GM21447 (cell line): ENCODE measurements at regions not wholly inside any gene's neighbourhood (a gene's known extent, or its start where the extent isn't known, plus 50 kb on each side); places are given as distances from the start of the nearest gene placed in this dataset.
"Not testable (repeated sequence)": the region's sequence is repeated elsewhere in the genome, so short reads cannot be mapped to it uniquely, and the experiment has no call there.

Experiments used
- ATAC-seq: cut with Tn5 transposase; IDR thresholded peaks from one replicate; pipeline ENCODE4 v1.9.1; 2021; ENCODE audit not compliant: unreplicated experiment

DNA sequence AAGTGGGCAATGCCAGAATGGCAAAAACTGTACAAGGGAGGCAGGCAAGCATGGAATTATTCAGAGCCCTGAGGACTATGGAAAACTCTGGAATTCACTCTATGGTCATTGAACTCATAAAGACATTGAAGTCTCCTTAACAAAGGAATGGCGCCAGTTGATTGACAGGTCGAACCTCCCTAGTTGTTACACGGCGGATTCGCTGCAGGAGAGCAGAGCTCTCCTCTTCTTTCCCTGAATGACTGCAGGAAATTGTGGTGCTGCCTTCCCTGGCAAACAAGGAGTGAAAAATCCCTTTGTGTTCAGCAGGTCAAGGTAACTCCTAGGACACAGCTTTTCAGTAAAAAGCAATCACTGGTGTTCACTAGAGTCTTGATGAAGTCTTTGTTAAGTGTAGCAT lies 732.8 kb upstream of the FRG1 start:
- ATAC-seq: no peak

DNA sequence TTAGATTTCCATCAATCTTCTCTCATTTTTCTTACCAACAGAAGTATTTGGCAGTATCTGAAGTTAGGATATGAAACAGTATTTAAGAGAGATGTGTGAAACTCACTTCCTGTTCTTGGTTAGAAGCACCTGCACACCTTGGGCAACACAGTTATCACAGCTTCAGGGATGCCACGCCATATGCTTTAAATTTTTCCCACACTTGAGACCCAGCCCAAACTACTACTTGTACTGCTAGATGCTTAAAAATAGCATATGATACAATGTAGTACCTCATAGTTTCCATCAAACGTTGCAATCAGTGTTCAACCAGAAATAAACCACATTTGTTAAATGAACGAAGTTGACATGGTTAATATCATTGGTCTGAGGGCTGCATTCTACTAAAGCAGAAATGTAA lies 725.1 kb upstream of the FRG1 start:
- no peak for ATAC-seq

DNA sequence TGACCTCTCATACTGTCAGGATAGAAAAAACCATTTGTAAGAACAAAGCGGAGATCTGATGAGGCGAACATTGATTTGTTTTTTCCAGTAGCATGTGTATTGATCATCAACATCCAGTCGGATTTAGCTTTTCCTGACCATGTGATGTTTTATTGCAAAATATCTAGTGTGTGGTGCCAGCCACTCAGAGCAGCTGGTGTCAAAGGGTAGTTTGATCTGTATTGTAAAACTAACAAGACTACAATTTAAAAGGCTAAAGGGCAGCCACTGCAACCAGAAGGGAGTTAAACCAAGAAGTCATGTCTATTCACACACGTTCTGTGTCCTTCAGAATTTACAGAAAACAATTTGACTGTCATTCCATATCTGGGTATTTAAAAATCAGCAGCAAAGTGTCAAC lies 719.0 kb upstream of the FRG1 start:
- ATAC-seq: no peak

DNA sequence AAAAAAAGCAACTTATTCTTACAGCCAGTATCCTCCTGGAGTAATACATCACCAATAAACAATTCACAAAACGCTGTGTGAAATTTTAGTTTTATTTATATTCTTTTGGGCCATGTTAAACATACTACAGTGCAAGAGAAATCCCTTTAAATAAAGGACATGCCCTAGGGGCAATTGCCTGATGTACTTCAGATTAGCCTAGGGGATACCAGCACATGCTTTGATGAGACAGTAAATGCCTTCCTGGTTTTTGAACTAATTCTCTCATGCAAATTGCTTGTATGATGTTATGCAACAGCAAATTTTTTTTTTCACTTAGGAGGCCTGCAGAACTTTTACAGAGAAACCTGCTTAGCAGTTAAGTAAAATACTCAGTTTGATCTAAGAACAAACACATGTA lies 711.9 kb upstream of the FRG1 start:
- ATAC-seq: no peak

DNA sequence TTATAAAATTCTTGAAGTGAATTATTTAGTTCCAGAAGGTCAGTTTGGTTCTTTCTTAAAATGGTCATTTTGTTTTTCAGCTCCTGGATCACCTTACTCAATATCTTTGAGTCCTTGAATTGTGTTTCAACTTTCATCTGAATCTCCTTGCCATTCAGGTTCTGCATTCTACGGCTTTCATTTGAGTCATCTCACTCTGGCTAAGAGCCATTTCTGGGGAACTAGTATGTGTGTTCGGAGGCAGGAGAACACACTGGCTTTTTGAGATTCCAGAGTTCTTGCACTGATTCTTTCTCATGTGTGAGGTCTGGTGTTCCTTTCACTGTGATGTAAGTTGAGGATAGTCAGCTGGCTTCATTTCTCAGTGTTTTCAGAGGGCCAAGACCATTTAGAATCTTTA lies 708.4 kb upstream of the FRG1 start:
- no peak for ATAC-seq

DNA sequence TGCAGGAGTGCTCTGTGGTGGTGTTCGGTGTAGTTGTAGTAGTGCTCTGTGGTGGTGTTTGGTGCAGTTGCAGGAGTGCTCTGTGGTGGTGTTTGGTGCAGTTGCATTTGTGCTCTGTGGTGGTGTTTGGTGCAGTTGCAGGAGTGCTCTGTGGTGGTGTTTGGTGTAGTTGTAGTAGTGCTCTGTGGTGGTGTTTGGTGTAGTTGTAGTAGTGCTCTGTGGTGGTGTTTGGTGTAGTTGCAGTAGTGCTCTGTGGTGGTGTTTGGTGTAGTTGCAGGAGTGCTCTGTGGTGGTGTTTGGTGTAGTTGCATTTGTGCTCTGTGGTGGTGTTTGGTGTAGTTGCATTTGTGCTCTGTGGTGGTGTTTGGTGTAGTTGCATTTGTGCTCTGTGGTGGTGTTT lies 706.9 kb upstream of the FRG1 start:
- ATAC-seq: not testable (repeated sequence)

DNA sequence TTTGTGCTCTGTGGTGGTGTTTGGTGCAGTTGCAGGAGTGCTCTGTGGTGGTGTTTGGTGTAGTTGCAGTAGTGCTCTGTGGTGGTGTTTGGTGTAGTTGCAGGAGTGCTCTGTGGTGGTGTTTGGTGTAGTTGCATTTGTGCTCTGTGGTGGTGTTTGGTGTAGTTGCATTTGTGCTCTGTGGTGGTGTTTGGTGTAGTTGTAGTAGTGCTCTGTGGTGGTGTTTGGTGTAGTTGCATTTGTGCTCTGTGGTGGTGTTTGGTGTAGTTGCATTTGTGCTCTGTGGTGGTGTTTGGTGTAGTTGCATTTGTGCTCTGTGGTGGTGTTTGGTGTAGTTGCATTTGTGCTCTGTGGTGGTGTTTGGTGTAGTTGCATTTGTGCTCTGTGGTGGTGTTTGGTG lies 705.7 kb upstream of the FRG1 start:
- ATAC-seq: not testable (repeated sequence)

DNA sequence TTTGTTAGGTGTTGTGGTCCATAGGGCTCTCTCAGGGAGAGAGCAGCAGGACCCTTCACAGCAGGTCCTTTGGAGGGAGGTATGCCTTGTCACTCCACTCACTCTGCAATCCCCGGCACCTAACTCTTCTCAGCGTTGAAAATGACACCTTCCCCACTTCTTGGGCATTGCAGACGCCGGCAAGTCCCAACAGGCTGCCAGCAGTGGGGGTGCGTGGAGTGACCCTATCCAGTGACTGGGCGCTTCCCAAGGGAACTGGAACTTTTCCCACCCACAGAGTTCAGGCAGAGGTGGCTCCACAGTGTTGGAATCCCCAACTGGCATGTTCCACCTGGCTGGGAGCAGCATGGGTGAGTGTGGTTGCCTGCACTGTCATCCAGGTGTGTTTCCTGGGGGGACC lies 705.1 kb upstream of the FRG1 start:
- ATAC-seq: no peak

DNA sequence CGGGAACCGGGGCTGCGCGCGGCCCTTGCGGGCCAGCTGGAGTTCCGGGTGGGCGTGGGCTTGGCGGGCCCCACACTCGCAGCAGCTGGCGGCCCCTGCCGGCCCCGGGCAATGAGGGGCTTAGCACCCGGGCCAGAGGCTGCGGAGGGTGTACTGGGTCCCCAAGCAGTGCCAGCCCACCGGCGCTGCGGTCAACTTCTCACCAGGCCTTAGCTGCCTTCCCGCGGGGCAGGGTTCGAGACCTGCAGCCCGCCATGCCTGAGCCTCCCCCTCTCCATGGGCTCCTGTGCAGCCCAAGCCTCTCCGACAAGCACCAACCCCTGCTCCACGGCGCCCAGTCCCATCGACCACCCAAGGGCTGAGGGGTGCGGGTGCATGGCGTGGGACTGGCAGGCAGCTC lies 704.4 kb upstream of the FRG1 start:
- not testable (repeated sequence) for ATAC-seq

DNA sequence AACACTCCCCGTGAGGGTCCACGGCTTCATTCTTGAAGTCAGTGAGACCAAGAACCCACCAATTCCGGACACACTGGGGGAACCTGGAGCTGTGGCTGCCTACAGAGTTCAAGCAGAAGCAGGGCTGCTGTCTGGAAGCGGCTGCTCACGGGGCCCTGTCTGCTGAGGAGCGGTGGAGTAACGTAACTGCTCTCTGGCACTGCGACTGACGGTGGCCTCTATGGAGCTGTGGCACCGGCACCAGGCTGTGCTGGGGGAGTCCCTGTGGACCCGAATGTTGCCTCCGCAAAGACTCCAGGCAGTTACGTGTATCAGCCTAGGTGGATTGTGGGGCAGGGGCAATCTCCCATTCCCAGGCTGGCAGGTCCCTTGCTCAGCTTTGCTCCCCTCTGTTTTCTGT lies 703.3 kb upstream of the FRG1 start:
- no peak for ATAC-seq

DNA sequence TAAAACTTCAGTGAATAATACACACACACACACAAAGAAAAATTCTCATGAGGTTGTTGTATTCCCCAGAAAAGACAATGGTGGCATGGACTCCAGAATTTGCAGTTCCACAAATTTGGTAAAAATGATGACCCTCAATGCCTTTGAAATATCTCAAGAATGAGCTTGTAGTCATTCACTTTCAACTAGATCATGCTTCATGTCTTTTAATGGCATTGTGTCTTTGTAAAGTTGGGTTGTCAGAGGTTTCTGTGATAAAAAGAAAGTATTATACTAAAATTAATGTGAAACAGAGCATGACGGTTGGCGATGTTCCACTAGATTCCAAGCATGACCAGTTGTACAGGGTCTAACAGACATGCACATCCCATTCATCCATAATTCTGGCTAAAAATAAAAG lies 685.0 kb upstream of the FRG1 start:
- ATAC-seq: no peak

DNA sequence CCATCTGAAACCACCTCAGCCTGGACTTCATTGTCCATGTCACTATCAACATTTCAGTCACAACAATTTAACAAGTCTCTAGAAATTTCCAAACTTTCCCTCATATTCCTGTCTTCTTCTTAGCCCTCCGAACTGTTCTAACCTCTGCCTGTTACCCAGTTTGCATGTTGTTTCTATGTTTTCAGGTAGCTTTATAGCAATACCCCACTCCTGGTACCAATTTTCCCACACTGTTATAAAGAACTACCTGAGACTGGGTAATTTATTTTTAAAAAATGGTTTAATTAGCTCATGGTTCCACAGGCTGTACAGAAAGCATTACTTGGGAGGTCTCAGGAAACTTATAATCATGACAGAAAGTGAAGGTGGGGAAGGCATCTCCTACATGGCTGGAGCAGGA lies 679.2 kb upstream of the FRG1 start:
- no peak for ATAC-seq

DNA sequence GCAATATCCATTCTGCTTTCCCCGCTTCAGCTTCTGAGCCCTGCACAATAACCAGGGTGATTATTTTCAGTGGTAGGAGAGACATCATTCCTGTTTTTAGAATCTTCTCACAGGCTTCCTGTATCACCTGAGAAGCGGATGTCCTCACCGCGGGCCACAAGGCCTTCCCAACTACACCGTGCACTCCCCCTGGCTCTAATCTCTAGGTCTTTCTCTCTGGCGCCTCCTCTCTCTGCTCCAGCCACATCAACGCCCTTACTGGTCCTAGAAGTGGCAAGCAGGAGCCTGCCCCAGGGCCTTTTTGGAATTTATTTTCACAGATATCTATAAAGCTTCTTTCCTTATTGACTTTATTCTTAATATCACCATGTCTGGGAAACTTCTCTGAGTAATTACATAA lies 675.2 kb upstream of the FRG1 start:
- no peak for ATAC-seq

DNA sequence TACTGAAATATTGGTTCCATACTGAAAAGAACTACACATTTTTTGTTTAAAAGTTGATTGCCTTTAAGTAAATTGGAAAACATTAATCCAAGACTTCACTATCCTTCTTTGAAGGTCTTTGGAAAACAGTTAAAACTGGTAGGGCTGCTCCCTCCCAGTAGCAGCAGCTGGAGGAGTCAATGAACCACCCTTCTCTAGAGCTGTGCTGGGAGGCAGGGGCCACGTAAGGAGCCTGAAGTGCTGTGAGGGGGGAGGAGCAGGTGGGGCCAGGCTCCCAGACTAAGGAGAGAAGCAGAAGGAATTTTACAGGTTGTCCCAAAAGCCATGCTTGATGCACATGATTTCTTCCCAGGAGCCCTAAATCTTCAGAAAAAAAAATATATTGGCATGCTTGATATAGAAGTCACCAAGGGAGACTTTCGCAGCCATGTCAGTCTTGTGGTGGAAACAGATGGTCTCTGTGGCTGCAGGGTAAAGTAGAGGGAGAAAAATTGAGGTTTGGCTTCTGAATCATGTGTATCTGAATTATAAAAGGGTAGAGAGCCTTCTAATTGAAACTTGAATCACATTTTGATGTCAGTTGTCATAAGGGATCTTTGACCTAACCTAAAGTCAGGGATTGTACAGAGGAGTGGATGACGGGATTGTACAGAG lies 673.2 kb upstream of the FRG1 start:
- ATAC-seq: no peak

DNA sequence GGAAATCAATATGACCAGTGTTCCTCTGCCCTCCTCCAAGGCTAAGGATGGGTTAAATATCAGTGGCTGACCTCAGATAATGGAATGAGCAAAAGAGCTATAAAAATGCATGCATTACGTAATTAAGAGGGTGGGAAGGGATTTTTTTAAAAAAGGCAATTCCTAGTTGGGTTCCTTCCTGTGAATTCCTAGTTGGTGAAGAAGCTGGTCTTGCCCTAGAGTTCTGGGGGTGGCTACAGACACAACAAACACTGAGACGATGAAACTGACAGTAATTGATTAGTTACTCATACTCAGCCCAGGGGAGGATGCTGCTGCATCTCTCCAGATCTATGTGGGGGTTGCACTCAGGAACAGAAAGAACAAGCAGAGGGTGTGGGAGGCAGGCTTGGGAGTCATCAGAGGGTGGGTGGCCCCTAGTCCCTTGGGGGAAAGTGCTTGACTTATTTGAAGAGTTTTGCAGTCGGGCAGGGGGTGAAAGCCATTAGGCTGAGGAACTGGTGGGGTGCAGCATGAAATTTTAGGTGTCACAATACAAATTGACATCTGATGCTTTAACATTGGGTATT lies 662.0 kb upstream of the FRG1 start:
- ATAC-seq: no peak

DNA sequence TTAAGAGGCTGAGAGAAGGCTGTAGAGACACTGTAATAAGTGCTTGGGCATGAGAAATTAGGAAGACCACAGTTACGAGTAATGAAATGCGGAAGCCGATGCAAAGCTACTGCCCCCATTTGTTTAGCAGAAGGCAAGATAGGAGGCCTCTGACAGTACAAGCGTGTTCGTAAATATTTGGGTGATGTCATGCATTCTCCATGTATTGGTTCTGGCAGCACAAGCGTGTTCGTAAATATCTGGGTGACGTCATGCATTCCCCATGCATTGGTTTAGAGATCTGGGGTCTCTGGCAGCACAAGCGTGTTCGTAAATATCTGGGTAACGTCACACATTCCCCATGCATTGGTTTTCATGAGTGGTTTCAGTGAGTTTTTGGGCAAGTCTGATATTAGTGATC lies 661.5 kb upstream of the FRG1 start:
- ATAC-seq: no peak

DNA sequence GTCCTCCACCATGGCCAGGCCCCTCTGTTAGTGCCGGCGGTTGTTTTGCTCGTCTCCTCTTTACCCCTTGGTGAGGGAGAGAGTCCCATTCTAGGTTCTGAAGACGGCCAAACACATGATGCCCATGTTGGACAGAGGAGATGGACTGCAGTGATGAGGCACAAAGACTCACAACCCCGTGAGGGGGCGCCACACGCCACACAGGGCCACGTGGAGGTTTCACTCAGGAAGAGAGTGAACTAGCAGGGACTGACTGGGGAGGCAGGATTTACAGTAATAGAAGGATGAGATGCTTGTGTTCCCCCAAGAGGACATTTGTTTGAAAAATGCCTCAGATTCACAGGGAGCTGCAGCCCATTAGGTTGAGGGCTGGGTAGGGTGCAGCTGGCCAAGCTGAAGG lies 655.3 kb upstream of the FRG1 start:
- ATAC-seq: no peak

DNA sequence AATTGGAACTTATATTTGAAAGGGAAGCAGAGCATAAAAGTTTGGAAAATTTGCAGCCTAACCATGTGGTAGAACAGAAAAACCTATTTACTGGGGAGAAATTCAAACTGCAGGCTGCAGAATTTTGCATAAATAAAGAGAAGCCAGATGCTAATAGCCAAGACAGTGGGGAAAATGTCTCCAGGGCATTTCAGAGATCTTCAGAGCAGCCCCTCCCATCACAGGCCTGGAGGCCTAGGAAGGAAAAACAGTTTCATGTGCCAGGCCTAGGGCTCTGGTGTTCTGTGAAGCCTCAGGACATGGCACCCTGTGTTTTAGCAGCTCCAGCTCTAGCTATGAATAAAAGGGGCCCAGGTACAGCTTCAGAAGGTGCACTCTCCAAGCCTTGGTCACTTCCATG lies 648.7 kb upstream of the FRG1 start:
- no peak for ATAC-seq

DNA sequence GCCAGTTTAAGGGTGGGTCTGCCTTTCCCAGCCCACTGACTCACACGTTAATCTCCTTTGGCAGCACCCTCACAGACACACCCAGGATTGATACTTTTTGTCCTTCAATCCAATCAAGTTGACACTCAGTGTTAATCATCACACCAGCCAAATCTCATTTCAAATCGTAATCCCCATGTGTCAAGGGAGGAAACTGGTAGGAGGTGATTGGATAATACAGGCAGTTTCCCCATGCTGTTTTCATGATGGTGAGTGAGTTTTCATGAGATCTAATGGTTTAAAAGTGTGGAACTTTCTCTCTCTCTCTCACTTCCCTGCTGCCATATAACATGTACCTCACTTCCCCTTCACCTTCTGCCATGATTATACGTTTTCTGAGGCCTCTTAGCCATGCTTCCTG lies 647.2 kb upstream of the FRG1 start:
- no peak for ATAC-seq

DNA sequence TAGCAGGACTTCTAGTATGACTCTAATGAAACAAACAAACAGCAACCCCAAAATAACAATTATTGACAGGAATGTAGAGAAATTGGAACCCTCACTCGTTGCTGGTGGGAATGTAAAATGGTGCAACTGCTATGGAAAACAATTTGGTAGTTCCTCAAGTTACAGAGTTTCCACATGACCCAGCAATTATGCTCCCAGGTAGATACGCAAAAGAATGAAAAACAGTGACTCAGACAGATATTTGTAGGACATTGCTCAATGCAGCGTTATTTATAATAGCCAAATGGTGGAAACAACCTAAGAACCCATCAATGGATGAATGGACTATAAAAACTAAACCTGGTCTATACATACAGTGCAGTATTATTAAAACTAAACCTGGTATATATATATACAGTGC lies 646.1 kb upstream of the FRG1 start:
- no peak for ATAC-seq

DNA sequence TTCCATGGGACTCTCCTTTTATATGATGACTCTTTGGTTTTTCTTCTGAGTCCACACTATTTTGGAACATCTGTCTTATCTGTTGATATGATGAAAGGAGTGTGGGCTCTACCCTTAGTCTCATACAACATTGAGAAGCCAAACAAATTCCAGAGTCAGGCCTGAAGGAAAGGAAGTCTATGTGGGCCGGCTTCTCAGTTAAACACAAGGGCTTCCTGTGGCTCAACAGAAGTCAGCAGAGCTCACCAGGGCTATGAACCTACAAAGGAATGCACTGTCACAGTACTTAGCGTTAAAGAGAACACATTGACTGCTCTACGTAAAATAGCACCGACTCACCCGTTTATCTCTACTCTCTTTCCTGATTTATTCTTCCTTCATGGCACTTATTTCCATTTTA lies 641.0 kb upstream of the FRG1 start:
- ATAC-seq: no peak

DNA sequence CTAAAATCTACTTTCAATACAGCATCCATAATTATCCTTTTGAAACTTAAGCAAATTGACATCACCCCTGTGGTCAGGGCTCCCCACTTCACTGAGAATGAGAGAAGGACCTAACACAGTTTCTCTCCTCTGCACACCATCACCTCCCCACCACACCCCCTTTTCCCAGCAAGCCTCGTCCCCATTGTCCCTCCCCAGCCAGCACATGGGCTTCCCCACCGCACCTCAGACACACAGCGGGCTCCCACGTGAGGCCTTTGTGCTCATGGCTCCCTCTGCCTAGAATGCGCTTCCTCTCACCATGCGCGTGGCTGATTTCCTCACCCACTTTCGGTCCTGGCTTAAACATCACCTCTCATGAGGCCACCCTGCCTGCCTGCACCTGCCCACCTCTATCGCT lies 639.0 kb upstream of the FRG1 start:
- ATAC-seq: no peak

DNA sequence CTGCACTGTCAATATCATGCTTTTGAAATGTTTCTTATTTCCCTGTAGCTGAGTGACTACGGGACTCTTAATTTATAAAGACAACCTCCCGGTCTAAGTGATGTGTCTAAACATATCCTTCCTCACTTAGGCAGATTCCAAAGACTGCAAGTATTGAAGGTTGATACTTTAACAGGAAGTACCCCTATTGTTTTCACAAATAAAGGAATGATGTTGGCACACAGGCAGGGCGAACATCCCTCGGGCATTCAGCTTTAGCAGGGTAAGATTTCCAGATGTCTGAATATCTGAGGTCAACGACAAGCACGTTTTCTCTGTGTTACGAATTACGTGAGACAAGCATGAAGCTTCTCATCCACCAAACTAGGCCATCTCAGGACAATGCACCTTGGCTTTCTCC lies 638.0 kb upstream of the FRG1 start:
- ATAC-seq: no peak
